NCI-H510A treated with DMSO at 0.1 percent for 48 hours (cell line): ENCODE measurements at regions not wholly inside any gene's neighbourhood (a gene's known extent, or its start where the extent isn't known, plus 50 kb on each side); places are given as distances from the start of the nearest gene placed in this dataset.
A peak's percentile ranks its signal among the peaks of the same experiment; 100 is the strongest.
"Not testable (repeated sequence)": the region's sequence is repeated elsewhere in the genome, so short reads cannot be mapped to it uniquely, and the experiment has no call there.

Experiments
- DNase-seq: peaks from one replicate; lab custom pipeline; 2025; lab: John Stamatoyannopoulos, UW

GRCh38 chr2:16464641-16465040, 201.0 kb downstream of the CYRIA start:
- no peak for DNase-seq

- no peak for DNase-seq
Observed at GRCh38 chr2:16462958-16463357, 202.7 kb downstream of the CYRIA start.

GRCh38 chr2:16461672-16462071, 204.0 kb downstream of the CYRIA start:
- DNase-seq, result no peak

- DNase-seq, result no peak
Observed at GRCh38 chr2:16459606-16460005, 206.0 kb downstream of the CYRIA start.

GRCh38 chr2:16454621-16455020, 211.0 kb downstream of the CYRIA start:
- DNase-seq, result no peak

GRCh38 chr2:16452123-16452522, 213.5 kb downstream of the CYRIA start:
- no peak for DNase-seq

GRCh38 chr2:16446706-16447105, 218.9 kb downstream of the CYRIA start:
- DNase-seq, result no peak

- no peak for DNase-seq
Observed at GRCh38 chr2:16442971-16443370, 222.7 kb downstream of the CYRIA start.

GRCh38 chr2:16441431-16441830, 224.2 kb downstream of the CYRIA start:
- DNase-seq, result no peak

GRCh38 chr2:16440898-16441297, 224.7 kb downstream of the CYRIA start:
- DNase-seq, result no peak

GRCh38 chr2:16438613-16439321, 226.9 kb downstream of the CYRIA start:
- DNase-seq, result no peak

GRCh38 chr2:16437189-16437588, 228.4 kb downstream of the CYRIA start:
- no peak for DNase-seq

- no peak for DNase-seq
Observed at GRCh38 chr2:16434393-16434792, 231.2 kb downstream of the CYRIA start.

GRCh38 chr2:16430846-16431245, 234.8 kb downstream of the CYRIA start:
- no peak for DNase-seq

GRCh38 chr2:16429431-16430145, 236.0 kb downstream of the CYRIA start:
- no peak for DNase-seq

GRCh38 chr2:16429002-16429401, 236.6 kb downstream of the CYRIA start:
- no peak for DNase-seq

- DNase-seq, result peak; percentile 10
Observed at GRCh38 chr2:16425462-16426336, 239.9 kb downstream of the CYRIA start.

- no peak for DNase-seq
Observed at GRCh38 chr2:16420421-16420820, 245.2 kb downstream of the CYRIA start.

- no peak for DNase-seq
Observed at GRCh38 chr2:16417726-16418125, 247.9 kb downstream of the CYRIA start.

- DNase-seq, result no peak
Observed at GRCh38 chr2:16416651-16417050, 249.0 kb downstream of the CYRIA start.

GRCh38 chr2:16415861-16416260, 249.8 kb downstream of the CYRIA start:
- DNase-seq, result not testable (repeated sequence)

- DNase-seq, result no peak
Observed at GRCh38 chr2:16413947-16414346, 251.7 kb downstream of the CYRIA start.

- no peak for DNase-seq
Observed at GRCh38 chr2:16413285-16413684, 252.3 kb downstream of the CYRIA start.
